ENCODE measurements at regions not wholly inside any gene's neighbourhood (a gene's known extent, or its start where the extent isn't known, plus 50 kb on each side); places are given as distances from the start of the nearest gene placed in this dataset.

DNA sequence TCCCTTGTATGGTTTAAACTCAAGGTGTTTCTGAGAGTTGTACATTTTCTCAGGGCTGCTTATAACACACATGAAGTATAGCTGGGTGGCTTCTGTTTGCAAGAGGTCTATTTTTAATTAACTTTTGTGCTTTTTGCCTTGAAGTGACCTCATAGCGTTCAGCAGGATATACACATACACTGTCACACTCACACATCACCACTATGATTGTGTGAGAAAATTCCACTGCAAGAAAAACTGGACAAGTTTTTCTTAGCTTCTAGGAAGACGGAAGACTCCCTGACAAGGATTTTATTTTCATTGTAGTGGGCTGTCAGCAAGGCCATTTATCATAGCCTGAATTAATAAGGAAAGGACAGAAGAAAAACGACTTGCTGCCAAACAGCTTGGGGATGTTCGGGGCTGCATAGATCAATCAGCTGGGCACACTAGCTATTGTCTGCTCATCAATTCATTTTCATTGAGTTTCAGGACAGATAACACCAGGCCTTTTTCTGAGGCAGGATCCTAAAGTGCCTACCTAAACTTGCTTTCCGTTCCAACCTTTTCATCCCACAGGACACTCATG lies 192.8 kb upstream of the CRBN start:
- H3K4me2 ChIP-seq, result no peak overlapping the region
- no peaks in the 10 kb centered on the region for H3K4me1 ChIP-seq (replicated peaks; ENCODE audit: insufficient read depth)
- DNase-seq, result no peak
- no peak overlapping the region for H3K27ac ChIP-seq
- no peaks in the 10 kb centered on the region for H3K36me3 ChIP-seq (ENCODE audit: low read depth)
- POLR2A ChIA-PET (ENCODE audit: unreplicated experiment), result interaction anchor here (0.7 kb wide), 1 partner anchor 1072 kb away, joined by 3 read pairs; no protein-coding TSS in a partner anchor
- H3K27me3 ChIP-seq (ENCODE audit: insufficient read depth, low read depth), result no peaks in the 10 kb centered on the region
- H3K9me3 ChIP-seq (ENCODE audit: insufficient read depth, low read depth), result no peaks in the 10 kb centered on the region
- TF ChIP-seq EZH2 (IDR thresholded peaks at IDR 0.05; ENCODE audit: low read depth), result no peak
- TF ChIP-seq, protein P1, sequence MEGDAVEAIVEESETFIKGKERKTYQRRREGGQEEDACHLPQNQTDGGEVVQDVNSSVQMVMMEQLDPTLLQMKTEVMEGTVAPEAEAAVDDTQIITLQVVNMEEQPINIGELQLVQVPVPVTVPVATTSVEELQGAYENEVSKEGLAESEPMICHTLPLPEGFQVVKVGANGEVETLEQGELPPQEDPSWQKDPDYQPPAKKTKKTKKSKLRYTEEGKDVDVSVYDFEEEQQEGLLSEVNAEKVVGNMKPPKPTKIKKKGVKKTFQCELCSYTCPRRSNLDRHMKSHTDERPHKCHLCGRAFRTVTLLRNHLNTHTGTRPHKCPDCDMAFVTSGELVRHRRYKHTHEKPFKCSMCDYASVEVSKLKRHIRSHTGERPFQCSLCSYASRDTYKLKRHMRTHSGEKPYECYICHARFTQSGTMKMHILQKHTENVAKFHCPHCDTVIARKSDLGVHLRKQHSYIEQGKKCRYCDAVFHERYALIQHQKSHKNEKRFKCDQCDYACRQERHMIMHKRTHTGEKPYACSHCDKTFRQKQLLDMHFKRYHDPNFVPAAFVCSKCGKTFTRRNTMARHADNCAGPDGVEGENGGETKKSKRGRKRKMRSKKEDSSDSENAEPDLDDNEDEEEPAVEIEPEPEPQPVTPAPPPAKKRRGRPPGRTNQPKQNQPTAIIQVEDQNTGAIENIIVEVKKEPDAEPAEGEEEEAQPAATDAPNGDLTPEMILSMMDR (conservative IDR thresholded peaks at IDR 0.05), result no peak
- intact Hi-C loops (cut with micrococcal nuclease; ENCODE audit: unreplicated experiment), result no loop called here
- no TSS peak for BruUV-seq (replicated peaks)
- no peaks in the 10 kb centered on the region for H3F3A ChIP-seq (ENCODE audit: insufficient read depth, low read depth)
- CTCF ChIA-PET, result no interaction called here
- H4K20me1 ChIP-seq (ENCODE audit: insufficient read depth), result no peaks in the 10 kb centered on the region
- no peak overlapping the region for H2AFZ ChIP-seq
- H3K79me2 ChIP-seq (ENCODE audit: low read depth), result no peaks in the 10 kb centered on the region
- no peaks in the 10 kb centered on the region for H3K9me2 ChIP-seq (ENCODE audit: insufficient read depth)
- H3K4me3 ChIP-seq, result no peak overlapping the region

DNA sequence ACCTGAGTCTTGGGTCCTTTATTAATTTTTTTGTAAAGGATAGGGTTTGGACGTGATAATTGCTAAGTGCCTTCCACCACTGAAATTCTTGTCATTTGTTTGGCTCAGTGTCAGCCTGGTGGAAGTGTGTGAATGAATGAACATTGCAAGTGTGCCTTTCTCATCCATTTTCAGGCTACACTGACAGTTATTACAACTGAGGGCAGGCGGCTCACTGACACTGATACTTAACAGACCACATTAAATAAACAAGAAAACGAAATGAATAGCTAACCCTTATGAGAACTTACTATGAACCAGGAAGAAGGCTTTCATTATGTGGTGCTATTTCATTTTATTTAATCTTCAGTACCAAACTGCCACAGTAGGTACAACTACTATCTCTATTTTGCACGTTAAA lies 188.8 kb upstream of the CRBN start:
- CTCF ChIA-PET, result no interaction called here
- no TSS peak for BruUV-seq (replicated peaks)
- Histone ChIP-seq H3K27me3 (ENCODE audit: insufficient read depth, low read depth) (no peaks in the 10 kb centered on the region), H3K9me2 (ENCODE audit: insufficient read depth) (no peaks in the 10 kb centered on the region), H3K9me3 (ENCODE audit: insufficient read depth, low read depth) (no peaks in the 10 kb centered on the region), H3K79me2 (ENCODE audit: low read depth) (no peaks in the 10 kb centered on the region), H3F3A (ENCODE audit: insufficient read depth, low read depth) (no peaks in the 10 kb centered on the region), H3K4me3 (no peak overlapping the region), H3K27ac (no peak overlapping the region), H3K36me3 (ENCODE audit: low read depth) (no peaks in the 10 kb centered on the region), H3K4me2 (no peak overlapping the region), H4K20me1 (ENCODE audit: insufficient read depth) (no peaks in the 10 kb centered on the region), H3K4me1 (replicated peaks; ENCODE audit: insufficient read depth) (no peaks in the 10 kb centered on the region), H2AFZ (no peak overlapping the region)
- TF ChIP-seq, protein P1 (conservative IDR thresholded peaks at IDR 0.05), result no peak
- TF ChIP-seq EZH2 (IDR thresholded peaks at IDR 0.05; ENCODE audit: low read depth), result no peak
- intact Hi-C loops (cut with micrococcal nuclease; ENCODE audit: unreplicated experiment), result no loop called here
- POLR2A ChIA-PET (ENCODE audit: unreplicated experiment), result no interaction called here
- no peak for DNase-seq

DNA sequence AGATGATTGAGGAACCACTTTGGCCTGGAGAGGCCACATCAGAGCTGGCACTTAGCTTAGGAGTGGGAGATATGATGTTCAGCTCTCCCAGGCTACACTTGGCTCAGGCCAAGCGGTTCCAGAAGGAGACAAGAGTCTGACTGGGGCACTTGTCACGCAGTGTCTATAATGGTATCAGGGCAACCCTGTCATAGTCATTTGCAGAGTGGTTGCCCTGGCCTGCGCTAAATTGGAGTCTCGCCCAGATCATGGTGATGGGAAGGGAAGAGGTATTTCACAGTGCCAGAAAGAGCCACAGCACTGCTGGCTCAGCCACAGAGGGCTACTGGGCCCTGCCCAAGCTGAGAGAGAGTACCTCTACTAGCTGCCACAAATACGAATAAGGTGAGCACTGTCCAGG lies 186.9 kb upstream of the CRBN start:
- Histone ChIP-seq H3K4me3 (no peak overlapping the region), H3K36me3 (ENCODE audit: low read depth) (no peaks in the 10 kb centered on the region), H3K4me1 (replicated peaks; ENCODE audit: insufficient read depth) (no peaks in the 10 kb centered on the region), H3K4me2 (no peak overlapping the region), H3K9me2 (ENCODE audit: insufficient read depth) (no peaks in the 10 kb centered on the region), H2AFZ (no peak overlapping the region), H4K20me1 (ENCODE audit: insufficient read depth) (no peaks in the 10 kb centered on the region), H3K9me3 (ENCODE audit: insufficient read depth, low read depth) (no peaks in the 10 kb centered on the region), H3K27ac (no peak overlapping the region), H3F3A (ENCODE audit: insufficient read depth, low read depth) (no peaks in the 10 kb centered on the region), H3K27me3 (ENCODE audit: insufficient read depth, low read depth) (no peaks in the 10 kb centered on the region), H3K79me2 (ENCODE audit: low read depth) (no peaks in the 10 kb centered on the region)
- no peak for TF ChIP-seq EZH2 (IDR thresholded peaks at IDR 0.05; ENCODE audit: low read depth)
- TF ChIP-seq, protein P1 (conservative IDR thresholded peaks at IDR 0.05), result no peak
- CTCF ChIA-PET, result no interaction called here
- BruUV-seq (replicated peaks), result no TSS peak
- no peak for DNase-seq
- intact Hi-C loops (cut with micrococcal nuclease; ENCODE audit: unreplicated experiment), result no loop called here
- POLR2A ChIA-PET (ENCODE audit: unreplicated experiment), result no interaction called here

Data from PC-9 (cell line).